IPS-18a (cell line): ENCODE measurements at regions not wholly inside any gene's neighbourhood (a gene's known extent, or its start where the extent isn't known, plus 50 kb on each side); places are given as distances from the start of the nearest gene placed in this dataset.
"Not testable (repeated sequence)": the region's sequence is repeated elsewhere in the genome, so short reads cannot be mapped to it uniquely, and the experiment has no call there.

ENCODE experiments used
- H3K27ac ChIP-seq: one replicate; pipeline ENCODE4 v1.5.1; 2013; ENCODE audit warnings: low read length
- H3K27me3 ChIP-seq: one replicate; pipeline ENCODE4 v1.6.1; 2013; ENCODE audit warnings: mild to moderate bottlenecking, low read length; ENCODE audit not compliant: control insufficient read depth, insufficient read depth
- H3K36me3 ChIP-seq: one replicate; pipeline ENCODE4 v1.6.1; 2013; ENCODE audit warnings: low read depth, low read length; ENCODE audit not compliant: control insufficient read depth
- H3K4me1 ChIP-seq: one replicate; pipeline ENCODE4 v1.6.1; 2013; ENCODE audit warnings: low read depth, low read length; ENCODE audit not compliant: control insufficient read depth
- H3K4me3 ChIP-seq: one replicate; pipeline ENCODE4 v1.5.1; 2013; ENCODE audit warnings: low read length
- H3K9ac ChIP-seq: one replicate; pipeline ENCODE4 v1.6.1; 2013; ENCODE audit warnings: mild to moderate bottlenecking, low read length, moderate library complexity
- H3K9me3 ChIP-seq: one replicate; pipeline ENCODE4 v1.6.1; 2013; ENCODE audit warnings: low read depth, low read length; ENCODE audit not compliant: control insufficient read depth

GRCh38 chr6:103522045-103522444, 1337.7 kb downstream of the HACE1 start:
- Histone ChIP-seq H3K36me3 (no peaks in the 10 kb centered on the region), H3K27me3 (no peaks in the 10 kb centered on the region), H3K27ac (no peak overlapping the region), H3K4me3 (no peak overlapping the region), H3K9me3 (no peaks in the 10 kb centered on the region), H3K4me1 (no peaks in the 10 kb centered on the region), H3K9ac (no peak overlapping the region)

GRCh38 chr6:103516336-103516735, 1343.4 kb downstream of the HACE1 start:
- no peaks in the 10 kb centered on the region for H3K9me3 ChIP-seq
- H3K27ac ChIP-seq, result no peak overlapping the region
- H3K4me1 ChIP-seq, result no peaks in the 10 kb centered on the region
- no peak overlapping the region for H3K9ac ChIP-seq
- no peaks in the 10 kb centered on the region for H3K36me3 ChIP-seq
- H3K27me3 ChIP-seq, result no peaks in the 10 kb centered on the region
- H3K4me3 ChIP-seq, result no peak overlapping the region

- H3K9ac ChIP-seq, result no peak overlapping the region
These were observed 1352.7 kb downstream of the HACE1 start for GRCh38 chr6:103507052-103507451.

GRCh38 chr6:103505155-103505518, 1354.6 kb downstream of the HACE1 start:
- Histone ChIP-seq H3K36me3 (no peaks in the 10 kb centered on the region), H3K27me3 (no peaks in the 10 kb centered on the region), H3K9ac (no peak overlapping the region), H3K9me3 (no peaks in the 10 kb centered on the region), H3K4me1 (no peaks in the 10 kb centered on the region), H3K27ac (no peak overlapping the region), H3K4me3 (no peak overlapping the region)

More at GRCh38 chr6:103507052-103507451, 1352.7 kb downstream of the HACE1 start:
- no peak overlapping the region for H3K4me3 ChIP-seq
- H3K36me3 ChIP-seq, result no peaks in the 10 kb centered on the region
- H3K9me3 ChIP-seq, result no peaks in the 10 kb centered on the region
- H3K27me3 ChIP-seq, result no peaks in the 10 kb centered on the region
- H3K27ac ChIP-seq, result no peak overlapping the region
- no peaks in the 10 kb centered on the region for H3K4me1 ChIP-seq

GRCh38 chr6:103504501-103505154, 1355.1 kb downstream of the HACE1 start:
- Histone ChIP-seq H3K36me3 (no peaks in the 10 kb centered on the region), H3K27me3 (no peaks in the 10 kb centered on the region), H3K4me3 (no peak overlapping the region), H3K9ac (no peak overlapping the region), H3K9me3 (no peaks in the 10 kb centered on the region), H3K27ac (no peak overlapping the region), H3K4me1 (no peaks in the 10 kb centered on the region)

- not testable (repeated sequence) for H3K4me3 ChIP-seq, H3K36me3 ChIP-seq, H3K9me3 ChIP-seq, H3K27ac ChIP-seq, H3K9ac ChIP-seq, H3K27me3 ChIP-seq, H3K4me1 ChIP-seq
These were observed 1363.1 kb downstream of the HACE1 start for GRCh38 chr6:103496588-103496987.

- Histone ChIP-seq H3K27ac (no peak overlapping the region), H3K4me1 (no peaks in the 10 kb centered on the region), H3K27me3 (no peaks in the 10 kb centered on the region), H3K9ac (no peak overlapping the region), H3K4me3 (no peak overlapping the region), H3K36me3 (no peaks in the 10 kb centered on the region), H3K9me3 (no peaks in the 10 kb centered on the region)
These were observed 1403.1 kb downstream of the HACE1 start for GRCh38 chr6:103456652-103457051.

- Histone ChIP-seq H3K36me3 (no peaks in the 10 kb centered on the region), H3K9ac (no peak overlapping the region), H3K27me3 (no peaks in the 10 kb centered on the region), H3K9me3 (no peaks in the 10 kb centered on the region), H3K27ac (no peak overlapping the region), H3K4me1 (no peaks in the 10 kb centered on the region), H3K4me3 (no peak overlapping the region)
These were observed 1404.4 kb downstream of the HACE1 start for GRCh38 chr6:103455275-103455674.

- Histone ChIP-seq H3K4me3 (no peak overlapping the region), H3K36me3 (no peaks in the 10 kb centered on the region), H3K4me1 (no peaks in the 10 kb centered on the region), H3K9me3 (no peaks in the 10 kb centered on the region), H3K27ac (no peak overlapping the region), H3K9ac (no peak overlapping the region), H3K27me3 (no peaks in the 10 kb centered on the region)
These were observed 1450.2 kb downstream of the HACE1 start for GRCh38 chr6:103409475-103409874.

GRCh38 chr6:103405321-103405720, 1454.4 kb downstream of the HACE1 start:
- no peak overlapping the region for H3K27ac ChIP-seq
- no peaks in the 10 kb centered on the region for H3K36me3 ChIP-seq
- H3K4me1 ChIP-seq, result no peaks in the 10 kb centered on the region
- H3K9me3 ChIP-seq, result no peaks in the 10 kb centered on the region
- peak overlapping the region; percentile 30 for H3K4me3 ChIP-seq
- H3K9ac ChIP-seq, result no peak overlapping the region
- no peaks in the 10 kb centered on the region for H3K27me3 ChIP-seq

GRCh38 chr6:103404799-103405198, 1454.9 kb downstream of the HACE1 start:
- Histone ChIP-seq H3K27me3 (no peaks in the 10 kb centered on the region), H3K36me3 (no peaks in the 10 kb centered on the region), H3K9ac (no peak overlapping the region), H3K4me3 (no peak overlapping the region), H3K4me1 (no peaks in the 10 kb centered on the region), H3K27ac (no peak overlapping the region), H3K9me3 (no peaks in the 10 kb centered on the region)

GRCh38 chr6:103396768-103397167, 1463.0 kb downstream of the HACE1 start:
- H3K4me3 ChIP-seq, result no peak overlapping the region
- no peaks in the 10 kb centered on the region for H3K4me1 ChIP-seq
- no peak overlapping the region for H3K27ac ChIP-seq
- no peaks in the 10 kb centered on the region for H3K36me3 ChIP-seq
- H3K9ac ChIP-seq, result no peak overlapping the region
- H3K27me3 ChIP-seq, result no peaks in the 10 kb centered on the region
- H3K9me3 ChIP-seq, result peaks cover 7% of the 10 kb centered on the region
